HL-60 (cell line): ENCODE measurements at regions not wholly inside any gene's neighbourhood (a gene's known extent, or its start where the extent isn't known, plus 50 kb on each side); places are given as distances from the start of the nearest gene placed in this dataset.

Experiments
- DNase-seq, 2 experiments: peaks; one replicate each; pipeline ENCODE4 v3.0.0-alpha.2; 2010 to 2020; ENCODE audit warnings: low read depth in 1 of 2, low spot score in 1 of 2
- H3K27ac ChIP-seq: fragments of 250-450 bp; sonication (Bioruptor Pico); replicated peaks from 2 replicates; pipeline ENCODE4 v1.5.1; 2020; ENCODE audit warnings: mild to moderate bottlenecking, moderate library complexity
- H3K27me3 ChIP-seq: fragments of 250-450 bp; sonication (Bioruptor Pico); 2 replicates; pipeline ENCODE4 v1.5.1; 2021; ENCODE audit warnings: mild to moderate bottlenecking, moderate library complexity; ENCODE audit not compliant: insufficient read depth, poor library complexity, severe bottlenecking
- H3K4me3 ChIP-seq: replicated peaks from 2 replicates; pipeline ENCODE4 v1.5.1; 2011; ENCODE audit warnings: mild to moderate bottlenecking, control low read depth, low read length; ENCODE audit not compliant: insufficient read depth
- GABPA ChIP-seq: IDR thresholded peaks from 2 replicates; pipeline ENCODE4 v1.6.1; 2012; ENCODE audit warnings: low read depth
- POLR2AphosphoS5 ChIP-seq: IDR thresholded peaks from 2 replicates; pipeline ENCODE4 v1.6.1; 2012; ENCODE audit warnings: low read depth
- SPI1 ChIP-seq: IDR thresholded peaks from 2 replicates; pipeline ENCODE4 v1.6.1; 2012; ENCODE audit warnings: low read depth, mild to moderate bottlenecking, borderline replicate concordance
- TF ChIP-seq, protein P1 (sequence below): IDR thresholded peaks from 2 replicates; pipeline ENCODE4 v1.6.1; 2012; ENCODE audit warnings: low read depth; ENCODE audit not compliant: insufficient replicate concordance
- TF ChIP-seq, protein P2 (sequence below): IDR thresholded peaks from one replicate; pipeline ENCODE4 v1.5.1; 2011; ENCODE audit warnings: low read length, control low read depth, inconsistent platforms; ENCODE audit not compliant: insufficient read depth

GRCh38 chr2:240225660-240226475 lies 85.4 kb upstream of the OTOS start:
- TF ChIP-seq POLR2AphosphoS5 (no peak), SPI1 (no peak), GABPA (no peak)
- TF ChIP-seq, protein P1, sequence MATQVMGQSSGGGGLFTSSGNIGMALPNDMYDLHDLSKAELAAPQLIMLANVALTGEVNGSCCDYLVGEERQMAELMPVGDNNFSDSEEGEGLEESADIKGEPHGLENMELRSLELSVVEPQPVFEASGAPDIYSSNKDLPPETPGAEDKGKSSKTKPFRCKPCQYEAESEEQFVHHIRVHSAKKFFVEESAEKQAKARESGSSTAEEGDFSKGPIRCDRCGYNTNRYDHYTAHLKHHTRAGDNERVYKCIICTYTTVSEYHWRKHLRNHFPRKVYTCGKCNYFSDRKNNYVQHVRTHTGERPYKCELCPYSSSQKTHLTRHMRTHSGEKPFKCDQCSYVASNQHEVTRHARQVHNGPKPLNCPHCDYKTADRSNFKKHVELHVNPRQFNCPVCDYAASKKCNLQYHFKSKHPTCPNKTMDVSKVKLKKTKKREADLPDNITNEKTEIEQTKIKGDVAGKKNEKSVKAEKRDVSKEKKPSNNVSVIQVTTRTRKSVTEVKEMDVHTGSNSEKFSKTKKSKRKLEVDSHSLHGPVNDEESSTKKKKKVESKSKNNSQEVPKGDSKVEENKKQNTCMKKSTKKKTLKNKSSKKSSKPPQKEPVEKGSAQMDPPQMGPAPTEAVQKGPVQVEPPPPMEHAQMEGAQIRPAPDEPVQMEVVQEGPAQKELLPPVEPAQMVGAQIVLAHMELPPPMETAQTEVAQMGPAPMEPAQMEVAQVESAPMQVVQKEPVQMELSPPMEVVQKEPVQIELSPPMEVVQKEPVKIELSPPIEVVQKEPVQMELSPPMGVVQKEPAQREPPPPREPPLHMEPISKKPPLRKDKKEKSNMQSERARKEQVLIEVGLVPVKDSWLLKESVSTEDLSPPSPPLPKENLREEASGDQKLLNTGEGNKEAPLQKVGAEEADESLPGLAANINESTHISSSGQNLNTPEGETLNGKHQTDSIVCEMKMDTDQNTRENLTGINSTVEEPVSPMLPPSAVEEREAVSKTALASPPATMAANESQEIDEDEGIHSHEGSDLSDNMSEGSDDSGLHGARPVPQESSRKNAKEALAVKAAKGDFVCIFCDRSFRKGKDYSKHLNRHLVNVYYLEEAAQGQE, result no peak
- TF ChIP-seq, protein P2, sequence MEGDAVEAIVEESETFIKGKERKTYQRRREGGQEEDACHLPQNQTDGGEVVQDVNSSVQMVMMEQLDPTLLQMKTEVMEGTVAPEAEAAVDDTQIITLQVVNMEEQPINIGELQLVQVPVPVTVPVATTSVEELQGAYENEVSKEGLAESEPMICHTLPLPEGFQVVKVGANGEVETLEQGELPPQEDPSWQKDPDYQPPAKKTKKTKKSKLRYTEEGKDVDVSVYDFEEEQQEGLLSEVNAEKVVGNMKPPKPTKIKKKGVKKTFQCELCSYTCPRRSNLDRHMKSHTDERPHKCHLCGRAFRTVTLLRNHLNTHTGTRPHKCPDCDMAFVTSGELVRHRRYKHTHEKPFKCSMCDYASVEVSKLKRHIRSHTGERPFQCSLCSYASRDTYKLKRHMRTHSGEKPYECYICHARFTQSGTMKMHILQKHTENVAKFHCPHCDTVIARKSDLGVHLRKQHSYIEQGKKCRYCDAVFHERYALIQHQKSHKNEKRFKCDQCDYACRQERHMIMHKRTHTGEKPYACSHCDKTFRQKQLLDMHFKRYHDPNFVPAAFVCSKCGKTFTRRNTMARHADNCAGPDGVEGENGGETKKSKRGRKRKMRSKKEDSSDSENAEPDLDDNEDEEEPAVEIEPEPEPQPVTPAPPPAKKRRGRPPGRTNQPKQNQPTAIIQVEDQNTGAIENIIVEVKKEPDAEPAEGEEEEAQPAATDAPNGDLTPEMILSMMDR, result no peak
- no peaks in the 10 kb centered on the region for H3K27me3 ChIP-seq

GRCh38 chr2:240226672-240227537 lies 86.4 kb upstream of the OTOS start:
- no peak for DNase-seq
- H3K4me3 ChIP-seq, result no peak overlapping the region
- TF ChIP-seq, protein P2, result no peak
- TF ChIP-seq, protein P1, result no peak
- TF ChIP-seq GABPA, result no peak
- H3K27ac ChIP-seq, result no peak overlapping the region
- no peaks in the 10 kb centered on the region for H3K27me3 ChIP-seq

More at GRCh38 chr2:240225660-240226475, 85.4 kb upstream of the OTOS start:
- Histone ChIP-seq H3K4me3 (no peak overlapping the region), H3K27ac (no peak overlapping the region)
- DNase-seq, result no peak

- Histone ChIP-seq H3K4me3 (no peak overlapping the region), H3K27ac (no peak overlapping the region), H3K27me3 (no peaks in the 10 kb centered on the region)
- DNase-seq, result no peak
- TF ChIP-seq SPI1, result no peak
- no peak for TF ChIP-seq POLR2AphosphoS5
- TF ChIP-seq, protein P2, result no peak
- TF ChIP-seq GABPA, result no peak
- TF ChIP-seq, protein P1, result no peak
Measured at GRCh38 chr2:240227538-240228428, 87.3 kb upstream of the OTOS start.
